ENCODE measurements at regions not wholly inside any gene's neighbourhood (a gene's known extent, or its start where the extent isn't known, plus 50 kb on each side); places are given as distances from the start of the nearest gene placed in this dataset.

GRCh38 chr9:107734256-107735013, 244.9 kb upstream of the KLF4 start:
- no peak for DNase-seq (ENCODE audit: low read depth in 4 of 4, low spot score in 3 of 4)

DNA sequence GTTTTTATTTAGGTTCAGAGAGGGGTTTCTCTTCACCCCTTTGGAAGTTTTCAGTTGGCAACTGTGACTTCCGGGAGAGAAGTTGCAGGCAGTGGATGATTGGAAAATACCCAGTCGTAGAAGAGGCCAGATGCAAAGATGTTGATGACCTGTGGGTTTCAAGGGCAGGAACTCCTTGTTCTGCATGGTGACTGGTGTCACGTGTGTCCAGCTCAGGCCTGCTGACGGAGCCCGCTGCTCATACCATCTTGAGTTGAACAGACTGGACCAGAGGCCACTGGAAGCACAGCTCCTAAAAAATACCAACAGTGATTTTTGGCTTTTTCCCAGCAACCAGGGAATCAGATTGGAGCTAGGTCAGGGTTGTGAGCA, 243.9 kb upstream of the KLF4 start:
- no peak for DNase-seq (ENCODE audit: low read depth in 4 of 4, low spot score in 3 of 4)

DNA sequence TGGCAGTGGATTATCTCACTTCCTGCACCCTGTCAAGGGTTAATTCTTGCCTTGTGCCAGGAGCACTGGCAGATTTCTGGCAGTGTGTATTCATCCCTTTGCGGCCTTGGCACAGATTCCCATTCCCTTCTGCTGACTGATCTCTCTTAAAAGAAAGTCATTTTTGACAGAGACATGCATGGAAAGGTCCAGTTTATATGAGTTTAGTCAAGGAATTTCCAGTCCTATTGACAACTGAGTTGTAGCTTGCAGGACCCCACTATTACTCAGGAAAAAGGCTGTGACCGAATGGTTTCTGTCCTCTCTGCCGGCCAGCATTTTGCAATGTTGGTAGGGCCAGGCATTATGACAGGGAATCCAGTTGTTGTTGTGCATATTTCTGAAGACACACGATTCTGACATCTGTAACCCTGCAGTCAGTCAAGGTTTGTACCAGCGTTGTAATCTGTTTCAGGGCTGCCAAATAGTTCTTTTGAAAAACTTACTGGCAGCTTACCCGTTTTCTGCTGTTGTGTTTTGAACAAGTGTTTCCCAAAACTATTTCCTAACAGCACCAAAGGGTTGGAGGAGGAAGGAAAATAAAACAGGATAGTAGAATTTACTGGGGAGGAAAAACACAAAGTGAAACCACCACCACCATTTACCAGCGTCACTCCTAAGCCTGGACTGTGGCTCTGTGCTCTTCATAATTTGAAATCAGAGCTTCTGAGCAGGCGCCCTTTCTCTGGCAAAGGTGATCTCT, 243.4 kb upstream of the KLF4 start:
- DNase-seq (ENCODE audit: low read depth in 4 of 4, low spot score in 3 of 4) = no peak

DNA sequence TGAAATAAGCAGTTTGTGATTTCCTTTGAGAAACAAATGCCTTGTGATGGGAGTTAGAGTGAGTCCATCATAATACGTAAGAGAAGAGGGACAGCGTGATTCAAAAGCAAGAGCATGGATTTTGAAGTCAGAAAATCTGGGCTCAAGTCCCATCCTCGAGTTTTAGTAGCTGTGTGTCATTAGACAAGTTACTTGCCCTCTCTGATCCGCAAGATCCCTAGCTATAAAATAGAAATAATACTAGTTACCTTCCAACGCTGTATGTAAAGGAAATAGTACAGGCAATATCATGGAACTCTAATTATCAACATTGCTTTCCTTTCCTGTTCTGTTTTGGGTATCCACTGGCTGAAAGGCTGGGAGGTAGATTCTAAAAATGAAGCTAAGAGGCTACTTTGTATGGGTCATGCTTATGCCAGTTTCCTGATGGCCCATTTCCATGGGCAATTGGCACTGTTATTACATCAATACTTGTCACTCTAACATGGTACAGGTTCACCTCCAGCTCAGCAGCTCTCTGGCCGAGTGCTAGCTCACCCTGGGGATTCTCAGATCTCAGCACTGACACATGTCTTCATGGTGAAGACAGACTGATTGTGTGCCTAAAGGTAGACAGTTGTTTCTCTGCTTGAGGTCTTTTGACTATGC, 241.7 kb upstream of the KLF4 start:
- no peak for DNase-seq (ENCODE audit: low read depth in 4 of 4, low spot score in 3 of 4)

DNA sequence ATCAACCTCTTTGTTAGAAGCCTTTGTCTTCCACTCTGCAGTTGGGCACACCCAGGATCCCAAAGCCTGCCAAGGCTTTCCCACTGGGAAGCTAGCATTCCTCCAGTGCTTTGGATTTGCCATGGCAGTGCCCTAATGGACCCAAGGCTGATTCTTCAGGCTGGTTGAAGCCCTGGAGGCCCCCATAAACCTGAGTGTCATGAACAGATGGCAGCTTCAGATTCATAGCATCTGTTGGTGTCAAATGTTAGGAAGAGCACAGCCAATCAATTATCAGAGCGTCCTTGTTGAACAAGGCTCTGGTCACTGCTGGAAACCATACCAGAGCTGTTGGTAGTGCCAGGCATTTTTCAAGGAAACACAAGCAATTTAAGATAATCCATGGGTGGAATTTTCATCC, 241.1 kb upstream of the KLF4 start:
- DNase-seq (ENCODE audit: low read depth in 4 of 4, low spot score in 3 of 4) = no peak

DNA sequence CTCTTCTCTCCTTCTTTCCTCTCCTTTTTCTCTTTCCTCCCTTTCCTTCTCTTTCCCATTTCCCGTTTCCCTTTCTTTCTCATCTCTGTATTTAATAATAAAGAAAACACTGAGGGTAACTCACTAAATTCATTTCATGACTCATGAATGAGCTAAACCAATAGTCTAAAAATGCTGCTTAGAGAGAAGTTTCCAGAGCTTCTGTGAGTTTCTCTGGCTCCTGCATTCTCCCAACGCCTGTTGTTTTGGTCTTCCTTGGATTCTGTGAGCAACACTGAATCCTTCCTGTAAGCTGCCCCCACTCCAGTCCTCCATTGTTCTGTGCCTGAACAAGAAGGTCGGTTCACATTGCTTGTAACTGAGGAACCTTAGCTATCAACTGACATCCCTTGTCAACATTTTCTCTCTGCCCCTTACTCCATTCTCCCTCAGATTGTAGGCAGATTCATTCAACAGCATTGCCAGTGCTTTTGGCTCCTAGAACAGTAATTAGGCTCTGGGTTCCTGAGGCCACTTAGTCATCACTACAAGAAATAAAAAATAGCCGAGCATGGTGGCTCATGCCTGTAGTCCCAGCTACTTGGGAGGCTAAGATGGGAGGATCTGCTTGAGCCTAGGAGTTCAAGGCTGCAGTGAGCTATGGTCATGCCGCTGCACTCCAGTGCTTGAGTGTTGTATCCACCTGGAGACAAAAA, 237.7 kb upstream of the KLF4 start:
- no peak for DNase-seq (ENCODE audit: low read depth in 4 of 4, low spot score in 3 of 4)

DNA sequence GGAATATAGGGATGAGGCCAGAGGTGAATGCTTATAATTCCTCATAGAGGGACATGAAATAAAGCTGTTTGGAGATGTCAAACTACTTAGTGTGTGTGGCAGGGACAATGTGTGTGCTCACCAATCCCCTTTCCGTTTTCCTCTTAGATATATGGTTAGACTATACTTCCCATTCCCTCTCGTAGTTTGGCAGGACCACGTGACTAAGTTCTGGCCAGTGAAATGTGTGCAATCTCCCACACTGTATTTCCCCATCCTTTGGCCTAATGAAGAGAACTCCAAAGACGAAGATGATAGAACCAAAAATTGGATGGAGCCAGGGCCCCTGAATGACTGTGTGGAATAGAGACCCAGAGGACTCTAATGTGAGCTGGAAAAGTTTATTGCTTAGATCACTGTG, 233.4 kb upstream of the KLF4 start:
- no peak for DNase-seq (ENCODE audit: low read depth in 4 of 4, low spot score in 3 of 4)

DNA sequence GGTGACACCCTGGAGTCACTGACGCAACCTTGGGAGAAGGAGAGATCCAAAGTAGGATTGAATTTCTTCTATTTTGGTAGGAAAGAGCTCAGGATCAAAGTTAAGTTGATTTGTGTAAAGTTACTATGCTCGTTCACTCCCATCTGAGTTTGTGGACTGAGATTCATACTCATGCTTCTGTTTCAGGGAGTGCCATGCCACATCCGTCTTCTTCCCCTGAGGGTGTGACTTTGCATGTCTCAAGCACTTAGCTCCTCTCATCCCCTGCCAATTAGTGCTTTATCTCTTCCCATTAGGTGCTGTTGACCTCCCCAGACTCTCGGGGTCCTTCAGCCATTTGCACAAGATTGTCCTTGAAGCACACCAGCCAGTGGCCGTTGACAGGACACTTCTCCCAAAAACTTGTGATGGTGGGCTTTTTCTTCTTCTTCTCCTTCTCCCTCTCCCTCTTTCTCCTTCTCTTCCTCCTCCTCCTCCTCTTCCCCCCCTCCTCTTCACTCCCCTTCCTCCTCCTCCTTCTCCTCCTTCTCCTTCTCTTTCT, 232.2 kb upstream of the KLF4 start:
- DNase-seq (ENCODE audit: low read depth in 4 of 4, low spot score in 3 of 4) = no peak

GRCh38 chr9:107720501-107720900, 230.9 kb upstream of the KLF4 start:
- DNase-seq (ENCODE audit: low read depth in 4 of 4, low spot score in 3 of 4) = no peak

GRCh38 chr9:107717529-107718314, 228.2 kb upstream of the KLF4 start:
- no peak for DNase-seq (ENCODE audit: low read depth in 4 of 4, low spot score in 3 of 4)

- DNase-seq (ENCODE audit: low read depth in 4 of 4, low spot score in 3 of 4) = no peak
These were observed 226.2 kb upstream of the KLF4 start for GRCh38 chr9:107715740-107716139.

DNA sequence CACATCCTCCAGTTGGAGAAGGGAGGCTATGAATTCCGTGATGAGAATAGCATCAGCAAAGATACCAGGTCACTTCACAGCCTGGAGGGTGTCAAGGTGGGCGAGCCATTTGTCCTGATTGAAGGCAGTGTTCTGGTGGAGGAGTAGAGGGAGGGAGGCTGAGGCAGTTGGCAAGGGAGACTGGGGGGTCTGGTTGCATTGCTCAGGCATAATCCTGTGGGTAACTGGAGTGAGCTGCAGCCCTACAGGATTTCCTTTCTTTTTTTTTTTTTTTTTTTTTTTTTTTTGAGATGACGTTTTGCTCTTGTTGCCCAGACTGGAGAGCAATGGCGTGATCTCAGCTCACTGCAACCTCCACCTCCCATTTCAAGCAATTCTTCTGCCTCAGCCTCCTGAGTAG, 223.9 kb upstream of the KLF4 start:
- DNase-seq (ENCODE audit: low read depth in 4 of 4, low spot score in 3 of 4) = no peak

DNA sequence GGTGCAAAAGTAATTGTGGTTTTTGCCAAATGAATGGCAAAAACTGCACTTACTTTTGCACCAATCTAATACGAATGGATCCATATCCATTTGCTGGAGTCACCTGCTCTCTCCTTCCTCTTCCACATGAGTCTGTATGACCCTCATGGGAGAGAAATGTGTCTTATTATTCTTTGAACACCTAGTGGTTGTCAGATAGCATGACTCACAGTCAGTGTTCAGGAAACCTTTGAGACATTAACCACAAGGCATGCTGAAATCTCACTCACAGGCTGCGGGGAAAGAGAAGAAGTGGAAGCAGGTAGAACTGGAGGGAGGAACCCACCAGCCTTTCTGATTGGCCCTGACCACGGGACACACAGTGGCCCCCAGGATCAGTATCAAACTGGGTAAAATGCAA, 222.8 kb upstream of the KLF4 start:
- no peak for DNase-seq (ENCODE audit: low read depth in 4 of 4, low spot score in 3 of 4)

DNA sequence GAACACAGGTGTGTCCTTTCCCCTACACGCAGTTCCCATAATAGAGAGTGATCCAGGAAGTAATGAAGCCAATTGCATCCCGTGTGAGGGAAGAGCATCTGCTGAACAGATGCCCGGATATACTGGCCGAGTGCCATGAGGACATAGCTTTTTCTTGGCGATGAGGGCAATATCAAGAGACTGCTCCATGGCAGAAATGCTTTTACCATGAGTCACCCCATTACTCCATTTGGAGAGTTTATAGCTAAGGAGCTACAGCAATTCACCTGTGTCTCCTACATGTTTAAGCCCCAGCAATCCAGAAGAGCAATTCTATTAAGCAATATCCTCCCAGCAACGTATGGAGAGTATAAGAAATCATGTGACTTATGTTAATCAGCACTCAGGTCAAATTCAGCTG, 222.0 kb upstream of the KLF4 start:
- DNase-seq (ENCODE audit: low read depth in 4 of 4, low spot score in 3 of 4) = no peak

- DNase-seq (ENCODE audit: low read depth in 4 of 4, low spot score in 3 of 4) = no peak
These were observed 221.4 kb upstream of the KLF4 start for GRCh38 chr9:107710953-107711352.

DNA sequence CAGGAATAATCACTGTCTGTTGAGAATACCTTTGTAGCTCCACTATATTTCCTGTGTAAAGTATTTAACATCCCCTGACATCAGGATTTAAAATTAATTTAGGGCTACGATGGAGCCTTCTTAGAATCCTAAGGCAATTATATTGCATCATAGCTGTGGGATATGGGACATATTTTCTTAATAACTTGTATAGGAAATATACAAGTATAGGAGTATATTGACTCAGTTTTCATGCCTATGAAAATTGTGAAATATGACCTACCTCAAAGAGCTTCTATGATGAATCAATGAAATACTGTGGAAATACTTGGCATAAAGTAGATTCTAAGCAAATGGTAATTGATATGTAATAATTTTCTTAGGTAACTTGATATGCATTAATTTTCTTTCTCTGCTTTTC, 221.0 kb upstream of the KLF4 start:
- DNase-seq (ENCODE audit: low read depth in 4 of 4, low spot score in 3 of 4) = no peak

GRCh38 chr9:107708791-107709190, 219.2 kb upstream of the KLF4 start:
- no peak for DNase-seq (ENCODE audit: low read depth in 4 of 4, low spot score in 3 of 4)

DNA sequence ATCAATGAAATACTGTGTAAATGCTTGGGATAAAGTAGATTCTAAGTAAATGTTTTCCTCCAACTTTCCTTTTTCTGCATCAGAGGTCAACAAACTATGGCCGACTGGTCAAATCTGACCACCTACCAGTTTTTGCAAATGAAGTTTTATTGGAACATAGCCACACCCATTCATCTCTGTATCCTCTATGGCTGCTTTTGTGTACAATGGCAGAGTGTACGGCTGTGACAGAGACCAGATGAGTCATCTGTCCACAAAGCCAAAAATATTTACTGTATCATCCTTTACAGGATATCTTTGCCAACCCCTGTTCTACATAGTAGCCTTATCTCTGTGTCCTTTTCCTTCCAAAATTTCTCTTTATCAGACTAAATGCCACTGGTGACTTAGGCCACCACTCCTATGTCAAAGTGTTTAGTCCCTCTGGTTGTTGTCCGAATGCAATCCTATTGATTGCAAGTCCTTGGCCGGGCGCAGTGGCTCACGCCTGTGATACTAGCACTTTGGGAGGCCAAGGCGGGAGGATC, 218.4 kb upstream of the KLF4 start:
- no peak for DNase-seq (ENCODE audit: low read depth in 4 of 4, low spot score in 3 of 4)

DNA sequence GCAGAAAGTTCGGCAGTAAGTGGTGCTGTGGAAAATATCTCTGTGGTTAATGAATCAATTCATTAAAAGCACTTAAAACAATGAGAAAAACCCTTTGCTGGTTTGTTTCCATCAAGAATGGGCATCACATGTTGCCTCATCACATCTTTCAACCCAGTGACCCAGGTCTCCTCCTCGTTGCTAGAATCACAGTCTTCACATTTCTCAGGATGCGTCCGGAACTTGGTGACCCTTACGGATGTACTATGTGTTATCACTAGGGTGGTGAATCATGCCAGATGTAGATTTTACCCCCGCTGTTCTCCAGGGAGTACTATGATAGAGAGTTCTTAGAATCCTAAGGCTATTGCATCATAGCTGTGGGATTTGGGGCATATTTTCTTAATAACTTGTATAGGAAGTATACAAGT, 217.9 kb upstream of the KLF4 start:
- no peak for DNase-seq (ENCODE audit: low read depth in 4 of 4, low spot score in 3 of 4)

Data from left renal pelvis (tissue), 4 donors.